K562 (cell line): ENCODE measurements at regions not wholly inside any gene's neighbourhood (a gene's known extent, or its start where the extent isn't known, plus 50 kb on each side); places are given as distances from the start of the nearest gene placed in this dataset.

Experiments
- ATAC-seq: fragments of 200-7000 bp; cut with Tn5 transposase; 3 replicates; pipeline ENCODE4 v1.9.1; 2020; ENCODE audit warnings: moderate library complexity
- BruUV-seq: library from RNA; stranded (reverse); fragments of 400-500 nt; replicated peaks from 2 replicates; lab custom pipeline; 2021; lab: Mats Ljungman, UMichigan
- CTCF ChIA-PET: fragments of 300-600 bp; formaldehyde crosslinking; extraction: SDS; loops from one replicate; lab custom pipeline; 2021; ENCODE audit warnings: low intra/inter-chr PET ratio; lab: Yijun Ruan, JAX
- POLR2A ChIA-PET: fragments of 300-600, 350-650 bp; sonication (Branson Sonifier 250); formaldehyde crosslinking; extraction: SDS; loops from one replicate; lab custom pipeline; 2021; ENCODE audit warnings: antibody characterized with exemption, inconsistent platforms; lab: Yijun Ruan, JAX
- DNase-seq, 4 experiments: peaks; one replicate each; pipeline versions ENCODE4 v3.0.0 to v3.0.0-alpha.2; 2011 to 2018; ENCODE audit warnings: low spot score in 3 of 4, mixed read lengths in 3 of 4; ENCODE audit errors: extremely low read depth in 1 of 4
- FAIRE-seq: peaks from 2 replicates; lab custom pipeline; 2011; peaks lifted over from hg19 to GRCh38; lab: Jason Lieb, UNC
- H2AFZ ChIP-seq: 2 replicates; pipeline ENCODE4 v1.6.0; 2011; ENCODE audit warnings: low read depth, low read length, control low read depth, inconsistent platforms
- H3K27ac ChIP-seq: fragments of 200-600 bp; 3 replicates; pipeline ENCODE4 v1.8.0; 2011; ENCODE audit warnings: low read depth, mild to moderate bottlenecking, control low read depth, inconsistent platforms, low read length, moderate library complexity, mixed read lengths; ENCODE audit errors: extremely low read depth
- H3K27me3 ChIP-seq, 2 experiments: fragments of 300-600 bp in 1 of 2; 2 replicates in 1 of 2; 3 replicates in 1 of 2; pipeline versions ENCODE4 v1.6.0 to v1.8.0; 2011; ENCODE audit warnings: inconsistent platforms in 2 of 2, low read length in 2 of 2, mild to moderate bottlenecking in 1 of 2, mixed read lengths in 1 of 2, moderate library complexity in 1 of 2; ENCODE audit not compliant: control insufficient read depth in 2 of 2, insufficient read depth in 2 of 2
- H3K36me3 ChIP-seq: fragments of 300-600 bp; 3 replicates; pipeline ENCODE4 v1.8.0; 2011; ENCODE audit warnings: mild to moderate bottlenecking, low read length, inconsistent platforms; ENCODE audit not compliant: control insufficient read depth, insufficient read depth
- H3K4me1 ChIP-seq, 2 experiments: fragments of 200-600 bp in 1 of 2; replicated peaks in 1 of 2; 2 replicates in 1 of 2; 3 replicates in 1 of 2; pipeline versions ENCODE4 v1.5.1 to v1.8.0; 2011; ENCODE audit warnings: inconsistent platforms in 2 of 2, low read length in 2 of 2, mild to moderate bottlenecking in 1 of 2, mixed read lengths in 1 of 2, moderate library complexity in 1 of 2; ENCODE audit not compliant: control insufficient read depth in 2 of 2, insufficient read depth in 2 of 2
- H3K4me2 ChIP-seq: 2 replicates; pipeline ENCODE4 v1.6.1; 2011; ENCODE audit warnings: low read length, control low read depth, inconsistent platforms, mixed read lengths; ENCODE audit not compliant: insufficient read depth
- H3K4me3 ChIP-seq: fragments of 200-600 bp; sonication (generic), shearing (Covaris generic); 2 replicates; pipeline ENCODE4 v1.5.1; 2016; ENCODE audit warnings: control low read depth, inconsistent platforms
- H3K79me2 ChIP-seq: fragments of 200-600 bp; 3 replicates; pipeline ENCODE4 v1.8.0; 2011; ENCODE audit warnings: low read length, inconsistent platforms; ENCODE audit not compliant: control insufficient read depth, insufficient read depth
- H3K9ac ChIP-seq, 2 experiments: 2 replicates each; pipeline versions ENCODE4 v1.6.0 to v1.6.1; 2011; ENCODE audit warnings: low read depth in 2 of 2, low read length in 2 of 2, control low read depth in 1 of 2, inconsistent platforms in 1 of 2, mild to moderate bottlenecking in 1 of 2, mixed read lengths in 1 of 2; ENCODE audit not compliant: insufficient read depth in 1 of 2
- H3K9me1 ChIP-seq: one replicate; pipeline ENCODE4 v1.6.0; 2011; ENCODE audit warnings: inconsistent platforms, mild to moderate bottlenecking, low read length, moderate library complexity; ENCODE audit not compliant: control insufficient read depth, insufficient read depth
- H3K9me3 ChIP-seq: replicated peaks from 2 replicates; pipeline ENCODE4 v1.5.1; 2011; ENCODE audit warnings: low read depth, low read length, inconsistent platforms; ENCODE audit not compliant: control insufficient read depth, insufficient read depth
- H4K20me1 ChIP-seq: replicated peaks from 2 replicates; pipeline ENCODE4 v1.6.1; 2011; ENCODE audit warnings: low read length, inconsistent platforms, mixed read lengths; ENCODE audit not compliant: control insufficient read depth, insufficient read depth
- CHD1 ChIP-seq: fragments of 200-600 bp; sonication (generic); IDR thresholded peaks from one replicate; pipeline ENCODE4 v1.6.1; 2012; ENCODE audit warnings: mild to moderate bottlenecking, moderate library complexity, low read length, inconsistent platforms
- ETS2 ChIP-seq: IDR thresholded peaks from 2 replicates; pipeline ENCODE4 v1.6.1; 2016; ENCODE audit warnings: borderline replicate concordance, missing genetic modification characterization, mild to moderate bottlenecking, moderate library complexity, missing compliant biosample characterization; ENCODE audit not compliant: poor library complexity, severe bottlenecking
- FOXK2 ChIP-seq, 2 experiments: fragments of 450-650 bp; IDR thresholded peaks in 1 of 2; conservative IDR thresholded peaks in 1 of 2; 2 replicates each; pipeline ENCODE4 v1.6.1; 2016; ENCODE audit warnings: low read depth in 2 of 2, mild to moderate bottlenecking in 1 of 2
- HLTF ChIP-seq: fragments of 450-650 bp; IDR thresholded peaks from 2 replicates; pipeline ENCODE4 v1.6.1; 2016
- HMG20A ChIP-seq: fragments of 450-650 bp; formaldehyde crosslinking; conservative IDR thresholded peaks from 2 replicates; pipeline ENCODE4 v1.4.0; 2020; ENCODE audit warnings: mild to moderate bottlenecking, mixed read lengths
- NEUROD1 ChIP-seq: fragments of 150-350 bp; IDR thresholded peaks from 2 replicates; pipeline ENCODE4 v1.6.1; 2014; ENCODE audit warnings: borderline replicate concordance, low read length, low read depth; ENCODE audit not compliant: partially characterized antibody
- NFE2 ChIP-seq: IDR thresholded peaks from 2 replicates; pipeline ENCODE4 v1.6.1; 2014; ENCODE audit warnings: antibody characterized with exemption, low read depth
- NFIX ChIP-seq: fragments of 250-450 bp; sonication (Bioruptor Pico); IDR thresholded peaks from 2 replicates; pipeline ENCODE4 v1.4.0; 2020; ENCODE audit warnings: low read depth, mild to moderate bottlenecking, moderate library complexity
- RBM15 ChIP-seq: fragments of 200-400 bp; formaldehyde crosslinking; IDR thresholded peaks from 2 replicates; pipeline ENCODE4 v1.6.1; 2018; ENCODE audit warnings: mild to moderate bottlenecking, low read length, moderate library complexity; ENCODE audit not compliant: insufficient read depth
- SRSF9 ChIP-seq: fragments of 200-400 bp; formaldehyde crosslinking; IDR thresholded peaks from 2 replicates; pipeline ENCODE4 v1.6.1; 2017; ENCODE audit warnings: low read depth, low read length, borderline replicate concordance
- STAG1 ChIP-seq: sonication (generic); formaldehyde crosslinking; IDR thresholded peaks from 2 replicates; pipeline ENCODE4 v1.5.0; 2020; ENCODE audit warnings: missing genetic modification reagents, borderline replicate concordance
- SUPT5H ChIP-seq: fragments of 450-650 bp; IDR thresholded peaks from 2 replicates; pipeline ENCODE4 v1.6.1; 2016
- TCF7 ChIP-seq: sonication (generic); IDR thresholded peaks from 2 replicates; pipeline ENCODE4 v1.6.1; 2016; ENCODE audit warnings: antibody characterized with exemption, borderline replicate concordance
- TCF7L2 ChIP-seq: fragments of 150-350 bp; IDR thresholded peaks from 2 replicates; pipeline ENCODE4 v1.6.1; 2016; ENCODE audit warnings: low read depth, mild to moderate bottlenecking, low read length, moderate library complexity
- WHSC1 ChIP-seq: IDR thresholded peaks from one replicate; pipeline ENCODE4 v1.6.1; 2012; ENCODE audit warnings: low read length, control low read depth, inconsistent platforms
- ZNF24 ChIP-seq: fragments of 450-650 bp; IDR thresholded peaks from 2 replicates; pipeline ENCODE4 v1.6.1; 2016
- ZNF586 ChIP-seq: fragments of 450-650 bp; formaldehyde crosslinking; conservative IDR thresholded peaks from 2 replicates; pipeline ENCODE4 v1.4.0; 2020; ENCODE audit warnings: mild to moderate bottlenecking, moderate library complexity
- WGBS: fragments of 100-300 bp; shearing (Covaris generic); methylation state at CpG from one replicate; pipeline ENCODE4 v1.1.6; 2016; ENCODE audit warnings: low coverage, mixed read lengths; ENCODE audit not compliant: insufficient coverage; ENCODE audit errors: missing lambda C conversion rate; 5-methylcytosine and 5-hydroxymethylcytosine counted together
- in situ Hi-C: fragments of 300-500 bp; cut with MboI; formaldehyde crosslinking; loops from 4 replicates; pipeline ENCODE4 v1.15.0; 2018; ENCODE audit warnings: inconsistent platforms, mixed read lengths
- intact Hi-C: fragments of 100-400 bp; cut with micrococcal nuclease; formaldehyde crosslinking; loops from 2 replicates; pipeline ENCODE4 v1.14.2; 2022
- TF ChIP-seq, protein P1 (sequence below): fragments of 250-450 bp; sonication (Bioruptor Pico); IDR thresholded peaks from 2 replicates; pipeline ENCODE4 v1.8.0; 2022; ENCODE audit warnings: inconsistent platforms
- TF ChIP-seq, protein P2 (sequence below): fragments of 450-650 bp; IDR thresholded peaks from 2 replicates; pipeline ENCODE4 v1.6.1; 2016; ENCODE audit warnings: missing biosample characterization, missing genetic modification characterization
- TF ChIP-seq, protein P3 (sequence below): fragments of 250-450 bp; sonication (Bioruptor Pico); IDR thresholded peaks from 2 replicates; pipeline ENCODE4 v1.8.0; 2021; ENCODE audit warnings: mild to moderate bottlenecking, moderate library complexity

DNA sequence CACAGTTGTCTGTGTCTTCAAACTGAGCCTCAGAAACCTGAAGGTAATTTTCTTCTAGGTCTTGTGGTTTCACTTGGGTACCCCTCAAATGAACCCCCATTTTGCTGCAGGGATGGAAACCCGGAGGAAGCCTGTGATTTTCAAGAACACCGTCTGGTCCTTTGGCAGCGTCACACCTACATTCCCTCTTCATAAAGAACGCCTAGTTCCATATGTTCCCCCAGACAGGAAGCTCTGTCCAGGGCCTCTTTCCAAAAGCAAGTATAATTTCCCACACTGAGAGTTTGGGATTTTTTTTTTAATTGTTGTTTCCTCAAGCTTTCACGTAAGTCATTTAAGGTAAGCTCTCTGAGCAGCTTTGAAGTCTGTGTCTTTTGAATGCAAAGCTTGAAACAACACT lies 515.0 kb downstream of the TMEM114 start:
- POLR2A ChIA-PET: no interaction called here
- peaks cover 6% of the 10 kb centered on the region for H3K9me1 ChIP-seq
- no peak for TF ChIP-seq FOXK2 (conservative IDR thresholded peaks at IDR 0.05 in 1 of 2, IDR thresholded peaks at IDR 0.05 in 1 of 2; ENCODE audit: low read depth in 2 of 2)
- TF ChIP-seq ETS2 (tag): no peak
- no peak for TF ChIP-seq NFIX
- no peak for TF ChIP-seq NFE2
- TF ChIP-seq SRSF9: no peak
- TF ChIP-seq, protein P1, sequence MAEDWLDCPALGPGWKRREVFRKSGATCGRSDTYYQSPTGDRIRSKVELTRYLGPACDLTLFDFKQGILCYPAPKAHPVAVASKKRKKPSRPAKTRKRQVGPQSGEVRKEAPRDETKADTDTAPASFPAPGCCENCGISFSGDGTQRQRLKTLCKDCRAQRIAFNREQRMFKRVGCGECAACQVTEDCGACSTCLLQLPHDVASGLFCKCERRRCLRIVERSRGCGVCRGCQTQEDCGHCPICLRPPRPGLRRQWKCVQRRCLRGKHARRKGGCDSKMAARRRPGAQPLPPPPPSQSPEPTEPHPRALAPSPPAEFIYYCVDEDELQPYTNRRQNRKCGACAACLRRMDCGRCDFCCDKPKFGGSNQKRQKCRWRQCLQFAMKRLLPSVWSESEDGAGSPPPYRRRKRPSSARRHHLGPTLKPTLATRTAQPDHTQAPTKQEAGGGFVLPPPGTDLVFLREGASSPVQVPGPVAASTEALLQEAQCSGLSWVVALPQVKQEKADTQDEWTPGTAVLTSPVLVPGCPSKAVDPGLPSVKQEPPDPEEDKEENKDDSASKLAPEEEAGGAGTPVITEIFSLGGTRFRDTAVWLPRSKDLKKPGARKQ (CRISPR knock-in tag): no peak
- TF ChIP-seq RBM15: no peak
- no peak for TF ChIP-seq ZNF24
- TF ChIP-seq WHSC1: no peak
- TF ChIP-seq TCF7: no peak
- no peak for TF ChIP-seq SUPT5H
- TF ChIP-seq NEUROD1: no peak
- TF ChIP-seq, protein P2, sequence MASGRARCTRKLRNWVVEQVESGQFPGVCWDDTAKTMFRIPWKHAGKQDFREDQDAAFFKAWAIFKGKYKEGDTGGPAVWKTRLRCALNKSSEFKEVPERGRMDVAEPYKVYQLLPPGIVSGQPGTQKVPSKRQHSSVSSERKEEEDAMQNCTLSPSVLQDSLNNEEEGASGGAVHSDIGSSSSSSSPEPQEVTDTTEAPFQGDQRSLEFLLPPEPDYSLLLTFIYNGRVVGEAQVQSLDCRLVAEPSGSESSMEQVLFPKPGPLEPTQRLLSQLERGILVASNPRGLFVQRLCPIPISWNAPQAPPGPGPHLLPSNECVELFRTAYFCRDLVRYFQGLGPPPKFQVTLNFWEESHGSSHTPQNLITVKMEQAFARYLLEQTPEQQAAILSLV (tag): no peak
- TF ChIP-seq STAG1 (CRISPR knock-in tag): no peak
- no peak for TF ChIP-seq HLTF
- TF ChIP-seq ZNF586 (CRISPR knock-in tag): no peak
- TF ChIP-seq, protein P3, sequence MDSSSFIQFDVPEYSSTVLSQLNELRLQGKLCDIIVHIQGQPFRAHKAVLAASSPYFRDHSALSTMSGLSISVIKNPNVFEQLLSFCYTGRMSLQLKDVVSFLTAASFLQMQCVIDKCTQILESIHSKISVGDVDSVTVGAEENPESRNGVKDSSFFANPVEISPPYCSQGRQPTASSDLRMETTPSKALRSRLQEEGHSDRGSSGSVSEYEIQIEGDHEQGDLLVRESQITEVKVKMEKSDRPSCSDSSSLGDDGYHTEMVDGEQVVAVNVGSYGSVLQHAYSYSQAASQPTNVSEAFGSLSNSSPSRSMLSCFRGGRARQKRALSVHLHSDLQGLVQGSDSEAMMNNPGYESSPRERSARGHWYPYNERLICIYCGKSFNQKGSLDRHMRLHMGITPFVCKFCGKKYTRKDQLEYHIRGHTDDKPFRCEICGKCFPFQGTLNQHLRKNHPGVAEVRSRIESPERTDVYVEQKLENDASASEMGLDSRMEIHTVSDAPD (CRISPR knock-in tag): no peak
- no peak for TF ChIP-seq CHD1
- no peak for TF ChIP-seq HMG20A
- no peak for TF ChIP-seq TCF7L2
- TF ChIP-seq, all 486 proteins: peak for 0
- Histone ChIP-seq H3K27ac (no peak overlapping the region), H3K79me2 (peaks cover 93% of the 10 kb centered on the region), H3K27me3 (no peaks in the 10 kb centered on the region), H3K9ac (no peak overlapping the region), H2AFZ (no peak overlapping the region), H3K9me3 (no peaks in the 10 kb centered on the region), H3K36me3 (peaks cover 64% of the 10 kb centered on the region), H3K4me3 (no peak overlapping the region), H3K4me1 (no peaks in the 10 kb centered on the region), H4K20me1 (no peaks in the 10 kb centered on the region), H3K4me2 (no peak overlapping the region)
- DNase-seq (no peak), ATAC-seq (no peak), FAIRE-seq (no peak)
- whole genome bisulfite sequencing: 90% methylated on average over 5 of the region's 5 CpGs
- BruUV-seq: no TSS peak
- CTCF ChIA-PET: no interaction called here
- in situ Hi-C loops (no loop called here), intact Hi-C loops (no loop called here)
